Endothelial cell (in vitro differentiated cells): ENCODE measurements at regions not wholly inside any gene's neighbourhood (a gene's known extent, or its start where the extent isn't known, plus 50 kb on each side); places are given as distances from the start of the nearest gene placed in this dataset.

Experiments
- DNase-seq: peaks from one replicate; pipeline ENCODE4 v3.0.0; 2021; ENCODE audit warnings: low spot score
- H3K27ac Mint-ChIP-seq: one replicate; pipeline ENCODE4 v1.8.0; 2021; ENCODE audit warnings: mixed read lengths, inconsistent platforms; ENCODE audit not compliant: unreplicated experiment
- H3K27me3 Mint-ChIP-seq: one replicate; pipeline ENCODE4 v1.8.0; 2021; ENCODE audit warnings: mild to moderate bottlenecking, moderate library complexity, mixed read lengths, inconsistent platforms; ENCODE audit not compliant: unreplicated experiment
- H3K36me3 Mint-ChIP-seq: one replicate; pipeline ENCODE4 v1.8.0; 2021; ENCODE audit warnings: mild to moderate bottlenecking, low read depth, mixed read lengths, inconsistent platforms; ENCODE audit not compliant: unreplicated experiment
- H3K4me1 Mint-ChIP-seq: one replicate; pipeline ENCODE4 v1.8.0; 2021; ENCODE audit warnings: mild to moderate bottlenecking, mixed read lengths, inconsistent platforms; ENCODE audit not compliant: unreplicated experiment
- H3K4me3 Mint-ChIP-seq: one replicate; pipeline ENCODE4 v1.8.0; 2021; ENCODE audit warnings: mild to moderate bottlenecking, mixed read lengths, inconsistent platforms; ENCODE audit not compliant: unreplicated experiment
- H3K9me3 Mint-ChIP-seq: one replicate; pipeline ENCODE4 v1.8.0; 2021; ENCODE audit warnings: mixed read lengths, inconsistent platforms; ENCODE audit not compliant: unreplicated experiment
- CTCF ChIP-seq: fragments of 200-600 bp; sonication (generic); IDR thresholded peaks from one replicate; pipeline ENCODE4 v1.5.0; 2021; ENCODE audit warnings: antibody characterized with exemption; ENCODE audit not compliant: unreplicated experiment

GRCh38 chr13:75978818-75979217 lies 342.7 kb downstream of the LMO7 start:
- H3K4me1 Mint-ChIP-seq, result no peaks in the 10 kb centered on the region
- no peaks in the 10 kb centered on the region for H3K9me3 Mint-ChIP-seq
- no peak for DNase-seq
- no peaks in the 10 kb centered on the region for H3K27me3 Mint-ChIP-seq
- no peak overlapping the region for H3K27ac Mint-ChIP-seq
- no peak for TF ChIP-seq CTCF
- H3K4me3 Mint-ChIP-seq, result no peak overlapping the region
- H3K36me3 Mint-ChIP-seq, result no peaks in the 10 kb centered on the region

DNA sequence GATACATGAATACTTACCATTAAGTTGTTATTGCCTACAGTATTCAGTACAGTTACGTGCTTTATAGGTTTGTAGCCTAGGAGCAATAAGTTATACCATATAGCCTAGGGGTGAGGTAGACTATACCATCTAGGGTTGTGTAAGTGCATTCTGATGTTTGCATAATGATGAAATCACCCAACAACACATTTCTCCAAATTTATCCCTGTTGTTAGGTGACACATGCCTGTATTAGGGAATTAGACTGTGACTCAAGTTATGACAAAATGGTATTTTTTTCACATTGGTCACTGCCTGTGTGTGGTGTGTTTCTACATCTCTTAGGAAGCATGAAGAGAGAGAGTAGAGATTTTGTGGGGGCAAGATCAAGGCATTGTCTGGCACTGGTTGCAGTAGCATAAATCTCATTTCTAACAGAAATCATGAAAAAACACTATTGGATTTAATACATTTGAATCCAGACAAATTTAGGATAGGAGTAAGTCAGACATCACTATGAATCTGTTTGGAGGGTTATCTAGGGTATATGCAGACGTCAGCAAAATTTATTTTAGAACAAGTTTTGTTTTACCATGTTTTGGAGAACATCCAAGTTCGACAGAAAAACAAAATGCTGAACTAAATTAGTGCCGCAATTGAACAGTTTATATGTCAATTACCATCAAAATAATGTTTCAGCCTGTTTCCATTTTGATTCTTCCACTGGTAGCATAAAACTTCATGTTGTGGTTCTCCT lies 332.1 kb downstream of the LMO7 start:
- no peak for TF ChIP-seq CTCF
- no peaks in the 10 kb centered on the region for H3K9me3 Mint-ChIP-seq
- no peaks in the 10 kb centered on the region for H3K4me1 Mint-ChIP-seq
- H3K36me3 Mint-ChIP-seq, result no peaks in the 10 kb centered on the region
- DNase-seq, result no peak
- no peak overlapping the region for H3K27ac Mint-ChIP-seq
- no peak overlapping the region for H3K4me3 Mint-ChIP-seq
- H3K27me3 Mint-ChIP-seq, result no peaks in the 10 kb centered on the region

DNA sequence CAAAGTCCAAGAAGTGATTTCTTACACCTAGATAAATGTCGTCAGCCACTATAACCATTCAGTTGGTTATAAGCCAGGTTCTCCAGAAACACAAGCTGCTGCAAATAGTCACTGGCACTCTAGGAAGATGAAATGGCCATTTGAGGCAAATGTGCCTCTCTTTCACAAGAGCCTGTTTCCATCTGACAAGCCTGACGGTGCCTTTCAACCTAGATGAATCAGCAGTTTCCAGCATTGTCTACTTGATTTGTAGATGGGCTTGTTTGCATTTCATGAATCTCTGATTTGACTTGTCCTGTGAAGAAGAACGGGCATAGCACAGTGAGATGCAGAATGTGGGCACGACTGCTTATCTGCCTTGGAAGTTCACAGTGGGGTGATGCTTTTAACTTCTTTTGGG lies 327.2 kb downstream of the LMO7 start:
- Mint-ChIP-seq H3K4me1 (peaks cover 2% of the 10 kb centered on the region), H3K36me3 (no peaks in the 10 kb centered on the region), H3K9me3 (no peaks in the 10 kb centered on the region), H3K27me3 (peaks cover 1% of the 10 kb centered on the region), H3K27ac (no peak overlapping the region), H3K4me3 (no peak overlapping the region)
- no peak for DNase-seq
- TF ChIP-seq CTCF, result no peak

GRCh38 chr13:75961911-75962310 lies 325.8 kb downstream of the LMO7 start:
- Mint-ChIP-seq H3K27ac (no peak overlapping the region), H3K4me1 (peaks cover 2% of the 10 kb centered on the region), H3K4me3 (no peak overlapping the region), H3K36me3 (no peaks in the 10 kb centered on the region), H3K27me3 (peaks cover 1% of the 10 kb centered on the region), H3K9me3 (no peaks in the 10 kb centered on the region)
- no peak for TF ChIP-seq CTCF
- no peak for DNase-seq

- no peak for DNase-seq
- no peaks in the 10 kb centered on the region for H3K36me3 Mint-ChIP-seq
- H3K4me1 Mint-ChIP-seq, result peaks cover 2% of the 10 kb centered on the region
- H3K27ac Mint-ChIP-seq, result no peak overlapping the region
- H3K27me3 Mint-ChIP-seq, result peaks cover 1% of the 10 kb centered on the region
- H3K9me3 Mint-ChIP-seq, result no peaks in the 10 kb centered on the region
- TF ChIP-seq CTCF, result no peak
- no peak overlapping the region for H3K4me3 Mint-ChIP-seq
These were observed 324.4 kb downstream of the LMO7 start for GRCh38 chr13:75960538-75960994.
